ENCODE measurements at regions not wholly inside any gene's neighbourhood (a gene's known extent, or its start where the extent isn't known, plus 50 kb on each side); places are given as distances from the start of the nearest gene placed in this dataset.

DNA sequence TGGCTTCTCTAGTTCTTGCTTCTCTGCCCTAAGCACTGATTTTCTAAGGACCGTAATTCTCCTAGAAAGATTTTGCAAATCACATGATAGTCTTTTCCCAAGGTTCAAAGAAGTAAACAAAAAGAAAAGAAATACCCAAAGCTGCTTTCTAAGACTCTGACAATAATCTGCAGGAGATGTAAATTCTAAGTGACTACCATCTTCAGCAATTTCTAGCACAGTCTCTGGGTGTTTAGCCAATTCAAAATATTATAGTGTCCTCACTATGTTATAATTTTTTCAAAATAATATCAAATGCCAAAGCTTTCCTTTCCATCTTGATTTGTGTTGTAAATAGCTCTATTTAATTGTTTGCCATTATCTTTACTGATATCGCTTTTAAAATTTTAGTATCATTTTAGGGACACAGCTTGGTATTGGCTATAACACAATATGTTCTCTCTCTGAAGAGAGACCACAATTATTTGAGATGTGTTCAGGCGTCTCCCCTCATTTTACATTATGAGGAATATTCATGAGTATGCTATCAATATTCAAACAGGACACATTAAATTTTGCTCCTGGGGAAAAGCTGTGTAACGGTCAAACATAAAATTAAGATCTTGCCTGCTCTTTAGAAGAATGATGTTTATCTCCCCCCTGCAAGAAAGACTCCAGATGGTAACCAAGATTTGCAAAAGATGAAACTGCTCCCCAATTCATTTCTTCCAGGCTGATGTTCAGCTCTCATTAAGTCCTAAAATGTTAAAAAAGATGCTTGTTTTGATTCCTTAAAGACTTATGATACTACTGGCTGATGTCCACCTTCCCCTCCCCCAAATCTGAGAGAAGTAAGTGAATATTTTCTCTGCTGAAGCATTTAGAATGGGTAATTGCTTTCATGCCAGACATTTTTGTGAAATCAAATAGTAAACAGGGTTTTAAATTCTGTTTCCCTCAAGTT, 191.9 kb upstream of the WDR11 start:
- DNase-seq (ENCODE audit: low read depth, low spot score) (no peak), FAIRE-seq (no peak)
- Histone ChIP-seq H3K9me1 (ENCODE audit: control insufficient read depth, extremely low read depth, insufficient read depth, low read length) (no peaks in the 10 kb centered on the region), H3K27ac (ENCODE audit: control insufficient read depth, insufficient read depth, low read length) (no peak overlapping the region), H3K4me2 (ENCODE audit: control insufficient read depth, extremely low read depth, insufficient read depth, low read depth, low read length) (no peak overlapping the region), H3K9ac (ENCODE audit: control insufficient read depth, extremely low read depth, insufficient read depth, low read length) (no peak overlapping the region), H3K4me3 (ENCODE audit: control insufficient read depth in 2 of 3, extremely low read depth in 1 of 3, insufficient read depth in 2 of 3, low read depth in 1 of 3, low read length in 3 of 3) (no peak overlapping the region), H3K36me3 (ENCODE audit: control insufficient read depth in 2 of 2, extremely low read depth in 1 of 2, insufficient read depth in 2 of 2, low read length in 2 of 2) (no peaks in the 10 kb centered on the region), H3K4me1 (ENCODE audit: control insufficient read depth, extremely low read depth, insufficient read depth, low read length) (no peaks in the 10 kb centered on the region), H4K20me1 (ENCODE audit: control insufficient read depth, extremely low read depth, insufficient read depth, low read length) (no peaks in the 10 kb centered on the region), H3K27me3 (ENCODE audit: control insufficient read depth, extremely low read depth, insufficient read depth, low read length) (no peaks in the 10 kb centered on the region), H3K79me2 (ENCODE audit: control insufficient read depth, insufficient read depth, low read length) (no peaks in the 10 kb centered on the region), H3K9me3 (ENCODE audit: control insufficient read depth, low read depth, low read length) (no peaks in the 10 kb centered on the region), H2AFZ (ENCODE audit: control insufficient read depth, low read length) (no peak overlapping the region)
- TF ChIP-seq, protein P1, sequence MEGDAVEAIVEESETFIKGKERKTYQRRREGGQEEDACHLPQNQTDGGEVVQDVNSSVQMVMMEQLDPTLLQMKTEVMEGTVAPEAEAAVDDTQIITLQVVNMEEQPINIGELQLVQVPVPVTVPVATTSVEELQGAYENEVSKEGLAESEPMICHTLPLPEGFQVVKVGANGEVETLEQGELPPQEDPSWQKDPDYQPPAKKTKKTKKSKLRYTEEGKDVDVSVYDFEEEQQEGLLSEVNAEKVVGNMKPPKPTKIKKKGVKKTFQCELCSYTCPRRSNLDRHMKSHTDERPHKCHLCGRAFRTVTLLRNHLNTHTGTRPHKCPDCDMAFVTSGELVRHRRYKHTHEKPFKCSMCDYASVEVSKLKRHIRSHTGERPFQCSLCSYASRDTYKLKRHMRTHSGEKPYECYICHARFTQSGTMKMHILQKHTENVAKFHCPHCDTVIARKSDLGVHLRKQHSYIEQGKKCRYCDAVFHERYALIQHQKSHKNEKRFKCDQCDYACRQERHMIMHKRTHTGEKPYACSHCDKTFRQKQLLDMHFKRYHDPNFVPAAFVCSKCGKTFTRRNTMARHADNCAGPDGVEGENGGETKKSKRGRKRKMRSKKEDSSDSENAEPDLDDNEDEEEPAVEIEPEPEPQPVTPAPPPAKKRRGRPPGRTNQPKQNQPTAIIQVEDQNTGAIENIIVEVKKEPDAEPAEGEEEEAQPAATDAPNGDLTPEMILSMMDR (optimal IDR thresholded peaks at IDR 0.05 in 1 of 3, IDR thresholded peaks at IDR 0.05 in 1 of 3, conservative IDR thresholded peaks at IDR 0.05 in 1 of 3; ENCODE audit: extremely low read depth in 1 of 3, insufficient read depth in 2 of 3, low read length in 3 of 3), result no peak
- no peak for TF ChIP-seq EZH2 (IDR thresholded peaks at IDR 0.05; ENCODE audit: low read length)
- dilution Hi-C loops (cut with MboI; ENCODE audit: extremely low pct_ligation_motif_present, low sequenced_read_pairs), result no loop called here

DNA sequence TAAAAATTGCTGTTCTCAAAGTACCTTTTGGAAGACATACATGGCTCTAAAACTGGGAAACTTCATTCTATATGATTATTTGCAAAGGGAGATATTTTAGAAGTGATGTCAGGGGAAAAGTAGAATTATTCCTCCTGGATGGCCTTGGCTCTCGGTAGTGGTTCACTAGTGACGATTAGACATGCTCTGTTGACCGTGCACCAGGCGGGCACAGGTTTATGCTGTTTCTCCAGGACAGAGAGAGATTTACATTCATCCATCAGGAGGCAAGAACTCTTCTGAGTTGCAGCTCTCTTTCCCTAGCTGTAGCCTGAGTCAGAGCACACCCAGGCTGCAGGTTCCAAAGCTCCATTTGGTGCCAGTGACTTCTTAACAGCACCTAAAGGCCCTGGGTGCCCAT, 184.9 kb upstream of the WDR11 start:
- Histone ChIP-seq H3K9me1 (ENCODE audit: control insufficient read depth, extremely low read depth, insufficient read depth, low read length) (no peaks in the 10 kb centered on the region), H3K9ac (ENCODE audit: control insufficient read depth, extremely low read depth, insufficient read depth, low read length) (no peak overlapping the region), H3K27ac (ENCODE audit: control insufficient read depth, insufficient read depth, low read length) (no peak overlapping the region), H3K4me1 (ENCODE audit: control insufficient read depth, extremely low read depth, insufficient read depth, low read length) (no peaks in the 10 kb centered on the region), H3K27me3 (ENCODE audit: control insufficient read depth, extremely low read depth, insufficient read depth, low read length) (no peaks in the 10 kb centered on the region), H3K4me2 (ENCODE audit: control insufficient read depth, extremely low read depth, insufficient read depth, low read depth, low read length) (no peak overlapping the region), H3K36me3 (ENCODE audit: control insufficient read depth in 2 of 2, extremely low read depth in 1 of 2, insufficient read depth in 2 of 2, low read length in 2 of 2) (no peaks in the 10 kb centered on the region), H3K4me3 (ENCODE audit: control insufficient read depth in 2 of 3, extremely low read depth in 1 of 3, insufficient read depth in 2 of 3, low read depth in 1 of 3, low read length in 3 of 3) (no peak overlapping the region), H4K20me1 (ENCODE audit: control insufficient read depth, extremely low read depth, insufficient read depth, low read length) (no peaks in the 10 kb centered on the region), H3K9me3 (ENCODE audit: control insufficient read depth, low read depth, low read length) (no peaks in the 10 kb centered on the region), H3K79me2 (ENCODE audit: control insufficient read depth, insufficient read depth, low read length) (no peaks in the 10 kb centered on the region), H2AFZ (ENCODE audit: control insufficient read depth, low read length) (no peak overlapping the region)
- FAIRE-seq (no peak), DNase-seq (ENCODE audit: low read depth, low spot score) (no peak)
- dilution Hi-C loops (cut with MboI; ENCODE audit: extremely low pct_ligation_motif_present, low sequenced_read_pairs), result no loop called here
- TF ChIP-seq EZH2 (IDR thresholded peaks at IDR 0.05; ENCODE audit: low read length), result no peak
- TF ChIP-seq, protein P1 (optimal IDR thresholded peaks at IDR 0.05 in 1 of 3, IDR thresholded peaks at IDR 0.05 in 1 of 3, conservative IDR thresholded peaks at IDR 0.05 in 1 of 3; ENCODE audit: extremely low read depth in 1 of 3, insufficient read depth in 2 of 3, low read length in 3 of 3), result no peak
